Right lobe of liver (tissue), 4 donors: ENCODE measurements at regions not wholly inside any gene's neighbourhood (a gene's known extent, or its start where the extent isn't known, plus 50 kb on each side); places are given as distances from the start of the nearest gene placed in this dataset.

Experiments used
- CTCF ChIP-seq, 4 donors: fragments of 200-600 bp in 3 of 4; fragments of 450-650 bp in 1 of 4; IDR thresholded peaks; one replicate each; pipeline versions ENCODE4 v1.5.1 to v1.8.0; 2016 to 2022; ENCODE audit warnings: antibody characterized with exemption in 4 of 4, mild to moderate bottlenecking in 2 of 4
- POLR2A ChIP-seq: fragments of 450-650 bp; IDR thresholded peaks from one replicate; pipeline ENCODE4 v1.6.1; 2017; ENCODE audit warnings: antibody characterized with exemption, mild to moderate bottlenecking
- donor health status: DM: no; HTN: no; CAD: no.
- donor health status: DM: no; HTN: no; CAD: no.
- donor health status: DM: no; HTN: yes; CAD: no.

GRCh38 chr20:59405226-59406200, 105.1 kb downstream of the EDN3 start:
- no peak for TF ChIP-seq POLR2A
- TF ChIP-seq CTCF (IDR thresholded peaks at IDR 0.05) = no peak
